ENCODE measurements at regions not wholly inside any gene's neighbourhood (a gene's known extent, or its start where the extent isn't known, plus 50 kb on each side); places are given as distances from the start of the nearest gene placed in this dataset.

GRCh38 chr5:28896949-28897348 is 1858.6 kb upstream of the CDH9 start:
- TF ChIP-seq, protein P1, sequence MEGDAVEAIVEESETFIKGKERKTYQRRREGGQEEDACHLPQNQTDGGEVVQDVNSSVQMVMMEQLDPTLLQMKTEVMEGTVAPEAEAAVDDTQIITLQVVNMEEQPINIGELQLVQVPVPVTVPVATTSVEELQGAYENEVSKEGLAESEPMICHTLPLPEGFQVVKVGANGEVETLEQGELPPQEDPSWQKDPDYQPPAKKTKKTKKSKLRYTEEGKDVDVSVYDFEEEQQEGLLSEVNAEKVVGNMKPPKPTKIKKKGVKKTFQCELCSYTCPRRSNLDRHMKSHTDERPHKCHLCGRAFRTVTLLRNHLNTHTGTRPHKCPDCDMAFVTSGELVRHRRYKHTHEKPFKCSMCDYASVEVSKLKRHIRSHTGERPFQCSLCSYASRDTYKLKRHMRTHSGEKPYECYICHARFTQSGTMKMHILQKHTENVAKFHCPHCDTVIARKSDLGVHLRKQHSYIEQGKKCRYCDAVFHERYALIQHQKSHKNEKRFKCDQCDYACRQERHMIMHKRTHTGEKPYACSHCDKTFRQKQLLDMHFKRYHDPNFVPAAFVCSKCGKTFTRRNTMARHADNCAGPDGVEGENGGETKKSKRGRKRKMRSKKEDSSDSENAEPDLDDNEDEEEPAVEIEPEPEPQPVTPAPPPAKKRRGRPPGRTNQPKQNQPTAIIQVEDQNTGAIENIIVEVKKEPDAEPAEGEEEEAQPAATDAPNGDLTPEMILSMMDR (IDR thresholded peaks at IDR 0.05) = no peak
- TF ChIP-seq POLR2A (IDR thresholded peaks at IDR 0.05) = no peak

Data from body of pancreas (tissue), 4 donors.